ENCODE measurements at regions not wholly inside any gene's neighbourhood (a gene's known extent, or its start where the extent isn't known, plus 50 kb on each side); places are given as distances from the start of the nearest gene placed in this dataset.

- no peak for DNase-seq
- intact Hi-C loops (cut with DNase I) = no loop called here
These were observed 234.6 kb upstream of the CDH19 start for GRCh38 chr18:66838340-66838987.

GRCh38 chr18:66833646-66834045 is 229.8 kb upstream of the CDH19 start:
- no peak for DNase-seq
- intact Hi-C loops (cut with DNase I) = no loop called here

GRCh38 chr18:66826211-66826610 is 222.3 kb upstream of the CDH19 start:
- no peak for DNase-seq
- intact Hi-C loops (cut with DNase I) = no loop called here

- intact Hi-C loops (cut with DNase I) = no loop called here
- DNase-seq = no peak
These were observed 221.5 kb upstream of the CDH19 start for GRCh38 chr18:66825347-66825746.

- intact Hi-C loops (cut with DNase I) = no loop called here
- DNase-seq = no peak
These were observed 215.3 kb upstream of the CDH19 start for GRCh38 chr18:66819235-66819634.

- intact Hi-C loops (cut with DNase I) = no loop called here
- DNase-seq = no peak
These were observed 209.2 kb upstream of the CDH19 start for GRCh38 chr18:66813138-66813537.

- intact Hi-C loops (cut with DNase I) = no loop called here
- DNase-seq = no peak
These were observed 191.2 kb upstream of the CDH19 start for GRCh38 chr18:66795051-66795450.

DNA sequence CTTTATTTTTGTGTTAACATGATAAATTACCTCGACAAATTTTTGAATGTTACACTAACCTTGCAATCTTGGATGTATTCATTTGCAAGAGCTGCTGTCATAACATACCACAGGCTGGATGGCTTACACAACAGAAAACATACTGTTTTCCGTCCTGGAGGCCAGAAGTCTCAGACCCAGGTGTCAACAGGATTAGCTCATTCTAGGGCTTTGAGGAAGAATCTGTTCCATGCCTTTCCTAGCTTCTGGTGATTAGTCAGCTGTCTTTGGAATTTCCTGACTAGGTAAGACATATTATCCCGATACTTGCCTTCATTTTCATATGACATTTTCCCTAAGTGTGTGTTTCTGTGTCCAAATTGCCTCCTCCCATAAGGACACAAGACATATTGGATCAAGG is 188.6 kb upstream of the CDH19 start:
- no peak for DNase-seq
- intact Hi-C loops (cut with DNase I) = no loop called here

- intact Hi-C loops (cut with DNase I) = no loop called here
- no peak for DNase-seq
These were observed 176.7 kb upstream of the CDH19 start for GRCh38 chr18:66780609-66781008.

GRCh38 chr18:66778048-66778447 is 174.2 kb upstream of the CDH19 start:
- DNase-seq = no peak
- intact Hi-C loops (cut with DNase I) = no loop called here

GRCh38 chr18:66769375-66769774 is 165.5 kb upstream of the CDH19 start:
- intact Hi-C loops (cut with DNase I) = loop anchor here (10.0 kb wide), 1 partner anchor 405 kb away; no protein-coding TSS in a partner anchor
- no peak for DNase-seq

- intact Hi-C loops (cut with DNase I) = loop anchor here (10.0 kb wide), 1 partner anchor 411 kb away; no protein-coding TSS in a partner anchor
- DNase-seq = peak in 17 of 42 donors; percentile 3 to 54 (median 20)
These were observed 160.3 kb upstream of the CDH19 start for GRCh38 chr18:66764230-66764629.

DNA sequence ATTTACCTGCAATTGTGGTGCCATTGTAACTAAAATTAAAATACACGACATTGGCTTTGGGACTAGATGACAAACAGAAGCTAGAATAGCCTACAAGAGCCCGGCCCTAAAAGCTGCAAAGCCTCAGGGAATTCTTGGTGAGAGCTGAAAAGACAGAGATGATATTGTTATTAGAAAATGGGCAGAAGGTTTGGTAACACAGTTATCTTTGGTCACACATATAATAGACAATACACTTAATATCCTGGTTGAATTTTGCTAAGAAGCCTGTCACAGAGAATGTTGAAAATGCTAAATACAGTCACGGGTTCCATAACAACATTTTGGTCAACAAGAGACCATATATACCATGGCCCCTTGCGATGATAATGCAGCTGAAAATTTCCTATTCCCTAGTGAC is 157.3 kb upstream of the CDH19 start:
- intact Hi-C loops (cut with DNase I) = loop anchor here (10.0 kb wide), 1 partner anchor 414 kb away; no protein-coding TSS in a partner anchor
- no peak for DNase-seq

GRCh38 chr18:66760559-66760958 is 156.7 kb upstream of the CDH19 start:
- intact Hi-C loops (cut with DNase I) = loop anchor here (10.0 kb wide), 1 partner anchor 414 kb away; no protein-coding TSS in a partner anchor
- DNase-seq = no peak

DNA sequence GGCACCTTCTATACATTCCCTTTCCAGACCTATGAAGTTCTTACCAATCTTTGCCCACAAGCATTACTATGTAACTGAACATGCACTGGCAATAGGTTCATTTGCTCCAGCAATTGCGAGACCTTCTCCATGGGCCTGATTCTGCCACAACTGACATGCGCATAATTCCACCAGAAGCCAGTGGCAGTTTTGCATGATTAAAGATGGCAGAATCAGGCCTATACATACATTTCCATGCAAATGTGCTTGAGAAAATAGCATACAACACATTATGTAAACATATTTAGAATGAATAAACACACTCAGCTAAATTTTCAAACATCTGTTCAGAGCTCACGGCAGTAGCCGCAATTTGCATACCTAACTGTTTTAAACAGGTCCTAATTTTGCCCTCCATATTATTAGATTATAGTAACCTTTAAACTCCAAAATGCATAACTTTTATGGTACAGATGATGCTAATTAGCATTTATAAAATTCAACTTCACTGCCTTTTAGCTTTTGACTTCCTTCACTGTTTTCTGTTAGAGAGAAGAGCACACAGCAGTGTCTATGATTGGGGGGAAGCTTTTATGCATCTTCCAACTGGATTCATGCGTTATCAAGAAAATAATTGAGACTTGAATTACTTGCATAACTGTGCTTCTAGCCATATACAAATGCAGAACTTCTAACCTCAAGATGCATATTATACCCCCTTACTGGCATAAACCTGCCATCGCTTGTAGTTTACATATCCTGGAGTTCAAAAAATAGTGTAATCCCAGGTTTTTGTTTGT is 155.3 kb upstream of the CDH19 start:
- DNase-seq = no peak
- intact Hi-C loops (cut with DNase I) = no loop called here

DNA sequence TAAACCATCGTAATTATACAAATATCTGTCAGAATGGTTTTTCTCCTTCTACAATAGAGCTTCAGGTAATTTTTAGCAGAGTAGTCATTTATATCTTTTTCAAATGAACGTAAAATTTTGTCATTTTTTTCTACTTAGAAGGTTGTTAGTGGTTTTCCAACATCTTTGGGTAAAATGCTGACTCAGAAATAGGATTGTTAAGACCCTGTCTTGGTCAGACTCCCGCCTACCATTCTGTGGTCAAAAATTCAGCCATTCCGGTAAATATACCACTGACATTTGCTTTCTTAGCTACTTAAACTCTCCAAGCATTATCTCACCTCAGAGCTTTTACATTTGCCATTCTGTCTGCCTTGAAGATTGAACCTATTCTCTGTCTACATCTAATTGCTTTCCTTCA is 154.1 kb upstream of the CDH19 start:
- intact Hi-C loops (cut with DNase I) = no loop called here
- no peak for DNase-seq

- no peak for DNase-seq
- intact Hi-C loops (cut with DNase I) = no loop called here
These were observed 150.4 kb upstream of the CDH19 start for GRCh38 chr18:66754335-66754734.

- DNase-seq = no peak
- intact Hi-C loops (cut with DNase I) = no loop called here
These were observed 148.8 kb upstream of the CDH19 start for GRCh38 chr18:66752733-66753132.

GRCh38 chr18:66749481-66750035 is 145.7 kb upstream of the CDH19 start:
- no peak for DNase-seq
- intact Hi-C loops (cut with DNase I) = no loop called here

DNA sequence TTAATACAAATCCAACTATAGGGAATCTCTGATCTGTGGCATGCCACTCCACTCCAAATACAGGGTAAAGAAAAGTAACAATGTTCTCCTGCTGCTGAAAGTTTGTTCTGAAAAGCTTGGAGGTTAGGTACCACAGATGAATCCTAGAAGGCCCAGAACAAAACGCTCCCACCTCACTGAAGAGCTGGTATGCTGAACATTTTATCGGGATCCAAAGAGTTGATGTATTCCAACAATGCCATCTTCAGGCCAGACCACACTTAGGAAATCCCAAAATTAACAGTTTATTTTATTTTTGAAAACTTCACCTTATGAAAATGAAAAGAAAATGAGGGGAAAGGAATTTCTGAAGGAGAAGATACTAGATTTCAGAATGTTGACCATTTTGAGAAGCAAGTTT is 145.1 kb upstream of the CDH19 start:
- peak in 13 of 42 donors; percentile 19 to 64 (median 35) for DNase-seq
- intact Hi-C loops (cut with DNase I) = no loop called here

Data from head of caudate nucleus (tissue), 42 donors.